ENCODE measurements at regions not wholly inside any gene's neighbourhood (a gene's known extent, or its start where the extent isn't known, plus 50 kb on each side); places are given as distances from the start of the nearest gene placed in this dataset.
A peak's percentile ranks its signal among the peaks of the same experiment; 100 is the strongest.

DNA sequence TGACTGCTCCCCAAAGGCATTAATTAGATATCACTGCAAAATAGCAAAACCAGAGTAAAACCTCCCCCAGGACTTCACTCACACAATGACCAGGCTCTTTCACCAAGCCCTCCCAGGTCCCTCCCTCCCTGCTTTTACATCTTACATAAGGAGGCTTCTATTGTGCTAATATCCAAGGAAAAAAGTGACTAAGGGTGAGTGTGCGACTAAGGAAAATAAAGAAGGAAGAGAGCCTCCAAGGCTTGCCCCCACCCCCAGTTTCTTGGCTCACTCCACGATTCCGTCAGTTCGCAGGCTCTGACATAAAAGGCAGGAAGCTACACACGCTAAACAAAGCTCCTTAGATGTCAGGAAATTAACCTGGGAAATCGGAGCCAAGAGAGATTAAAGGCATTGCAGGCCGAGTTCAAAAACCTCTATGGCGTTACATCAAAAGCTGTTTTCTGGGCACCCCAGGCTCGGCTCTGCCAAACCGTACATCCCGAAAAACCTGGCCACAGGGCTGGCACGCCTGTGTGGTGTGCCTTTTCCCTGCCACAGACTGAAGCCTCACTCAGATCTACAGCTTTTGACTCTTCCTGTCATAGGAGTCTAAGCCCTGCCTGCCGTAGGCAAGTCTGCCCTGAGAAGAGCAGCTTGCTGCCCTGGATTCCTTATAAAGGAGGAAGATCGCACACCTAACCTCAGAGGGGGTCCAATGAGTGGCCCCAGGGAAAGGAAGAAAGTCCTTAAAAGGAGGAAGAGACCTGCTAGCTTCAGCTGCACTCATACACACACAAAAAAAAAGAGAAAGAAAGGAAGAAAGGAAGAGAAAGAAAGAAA lies 67.0 kb upstream of the SERP2 start:
- H3K27ac ChIP-seq: no peak overlapping the region

DNA sequence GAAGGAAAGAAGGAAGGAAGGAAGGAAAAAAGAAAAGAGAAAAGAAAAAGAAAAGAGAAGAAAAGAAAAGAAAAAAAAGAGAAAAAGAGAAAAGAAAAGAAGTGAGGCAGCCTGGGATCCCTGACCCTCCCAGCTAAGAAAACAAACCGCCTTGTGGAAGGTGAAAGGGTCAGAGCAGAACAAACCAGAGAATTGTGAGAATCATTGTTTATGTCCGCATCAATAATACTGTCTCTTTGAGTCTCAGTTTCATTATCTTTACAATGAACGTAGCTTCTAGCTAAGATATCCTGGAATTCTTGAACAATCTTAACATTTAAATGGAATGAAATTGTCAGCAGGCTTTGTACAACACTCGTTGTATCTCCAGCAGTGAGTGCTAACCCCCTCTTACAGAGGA lies 66.4 kb upstream of the SERP2 start:
- H3K27ac ChIP-seq: no peak overlapping the region
- TF ChIP-seq ZFX (IDR thresholded peaks at IDR 0.05; ENCODE audit: borderline replicate concordance): no peak
- TF ChIP-seq, protein P1, sequence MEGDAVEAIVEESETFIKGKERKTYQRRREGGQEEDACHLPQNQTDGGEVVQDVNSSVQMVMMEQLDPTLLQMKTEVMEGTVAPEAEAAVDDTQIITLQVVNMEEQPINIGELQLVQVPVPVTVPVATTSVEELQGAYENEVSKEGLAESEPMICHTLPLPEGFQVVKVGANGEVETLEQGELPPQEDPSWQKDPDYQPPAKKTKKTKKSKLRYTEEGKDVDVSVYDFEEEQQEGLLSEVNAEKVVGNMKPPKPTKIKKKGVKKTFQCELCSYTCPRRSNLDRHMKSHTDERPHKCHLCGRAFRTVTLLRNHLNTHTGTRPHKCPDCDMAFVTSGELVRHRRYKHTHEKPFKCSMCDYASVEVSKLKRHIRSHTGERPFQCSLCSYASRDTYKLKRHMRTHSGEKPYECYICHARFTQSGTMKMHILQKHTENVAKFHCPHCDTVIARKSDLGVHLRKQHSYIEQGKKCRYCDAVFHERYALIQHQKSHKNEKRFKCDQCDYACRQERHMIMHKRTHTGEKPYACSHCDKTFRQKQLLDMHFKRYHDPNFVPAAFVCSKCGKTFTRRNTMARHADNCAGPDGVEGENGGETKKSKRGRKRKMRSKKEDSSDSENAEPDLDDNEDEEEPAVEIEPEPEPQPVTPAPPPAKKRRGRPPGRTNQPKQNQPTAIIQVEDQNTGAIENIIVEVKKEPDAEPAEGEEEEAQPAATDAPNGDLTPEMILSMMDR (IDR thresholded peaks at IDR 0.05): no peak

More for the DNA sequence above, 67.0 kb upstream of the SERP2 start:
- no peak for TF ChIP-seq ZFX (IDR thresholded peaks at IDR 0.05; ENCODE audit: borderline replicate concordance)

DNA sequence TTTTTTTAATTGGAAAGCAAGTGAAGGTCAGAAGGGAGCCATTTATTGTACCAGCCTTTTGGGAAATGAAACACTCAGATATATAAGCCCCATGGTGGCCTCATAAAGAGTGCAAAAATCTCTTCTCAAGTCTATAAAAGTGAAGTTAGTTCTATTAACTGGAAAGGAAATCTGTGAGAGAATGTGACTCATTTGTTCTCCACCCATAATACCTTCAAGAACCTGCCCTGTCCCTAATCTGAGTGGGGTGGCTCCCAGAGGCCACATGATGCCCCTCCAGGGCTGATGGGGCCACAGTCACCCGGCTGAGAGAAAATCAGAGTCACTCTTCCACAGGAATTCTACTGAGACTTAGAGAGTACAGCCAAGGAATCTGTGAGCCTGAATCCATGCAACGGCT lies 65.8 kb upstream of the SERP2 start:
- TF ChIP-seq, protein P1 (IDR thresholded peaks at IDR 0.05): no peak
- no peak for TF ChIP-seq ZFX (IDR thresholded peaks at IDR 0.05; ENCODE audit: borderline replicate concordance)
- H3K27ac ChIP-seq: no peak overlapping the region

DNA sequence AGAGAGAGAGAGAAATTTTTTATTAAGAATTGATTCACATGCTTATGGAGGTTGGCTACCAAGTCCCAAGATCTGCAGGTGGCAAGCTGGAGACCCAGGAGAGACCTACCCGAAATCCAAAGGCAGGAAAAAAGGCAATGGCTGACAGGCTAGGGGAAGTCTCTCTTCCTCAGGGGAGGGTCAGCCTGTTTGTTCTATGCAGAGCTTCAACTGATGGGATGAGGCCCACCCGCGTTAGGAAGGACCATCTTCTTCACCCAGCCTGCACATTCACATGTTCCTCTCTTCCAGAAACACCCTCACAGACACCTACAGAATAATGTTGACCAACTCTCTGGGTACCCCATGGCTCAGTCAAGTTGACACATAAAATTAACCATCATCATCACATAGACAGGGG lies 65.3 kb upstream of the SERP2 start:
- no peak overlapping the region for H3K27ac ChIP-seq

DNA sequence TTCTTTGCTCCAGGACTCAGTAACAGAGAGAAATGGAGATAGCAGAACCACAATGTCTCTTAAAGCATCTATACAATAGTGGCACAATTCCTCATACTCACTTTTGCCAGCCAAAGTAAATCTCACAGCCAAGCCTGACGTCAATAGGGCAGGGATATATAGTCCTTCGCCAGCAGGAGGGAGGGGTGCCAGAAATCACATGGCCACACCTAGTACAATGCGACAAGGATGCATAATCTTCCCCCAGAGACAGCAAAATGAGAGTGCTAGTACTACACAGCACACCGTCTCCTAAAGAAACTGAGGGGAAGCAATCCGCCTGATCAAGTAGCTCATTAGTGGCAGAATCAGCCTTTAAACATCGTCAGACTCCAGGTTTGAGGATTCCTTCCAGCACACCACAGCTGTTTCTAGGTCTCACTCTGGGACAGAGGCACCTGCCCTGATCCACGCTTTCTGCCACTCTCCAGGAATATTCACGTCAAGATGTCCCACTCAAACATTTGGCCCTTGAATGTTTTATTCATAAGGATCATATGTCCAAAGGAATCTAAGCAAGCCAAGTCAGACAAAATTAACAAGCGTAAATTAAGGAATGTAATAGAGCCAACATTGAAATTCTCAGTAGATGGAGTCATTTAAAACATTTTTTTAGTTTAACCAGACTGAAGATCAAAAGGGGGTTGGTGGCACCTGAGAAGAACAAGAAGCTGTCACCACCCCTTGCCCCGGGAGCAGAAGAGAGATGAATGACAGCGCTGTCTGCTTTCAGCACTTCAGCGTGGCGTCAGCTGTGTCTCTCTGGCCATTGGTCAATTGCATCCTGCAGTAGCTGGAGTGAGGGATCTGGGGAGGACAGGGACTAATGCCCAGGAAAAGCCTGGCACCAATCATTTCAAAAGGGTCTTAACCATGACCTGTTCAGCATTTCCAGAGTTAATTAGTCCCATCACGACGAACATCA lies 63.5 kb upstream of the SERP2 start:
- H3K27ac ChIP-seq: peak overlapping the region; percentile 56
- no peak for TF ChIP-seq ZFX (IDR thresholded peaks at IDR 0.05; ENCODE audit: borderline replicate concordance)
- TF ChIP-seq, protein P1 (IDR thresholded peaks at IDR 0.05): no peak

More for the DNA sequence above, 65.3 kb upstream of the SERP2 start:
- TF ChIP-seq, protein P1 (IDR thresholded peaks at IDR 0.05): no peak
- TF ChIP-seq ZFX (IDR thresholded peaks at IDR 0.05; ENCODE audit: borderline replicate concordance): no peak

DNA sequence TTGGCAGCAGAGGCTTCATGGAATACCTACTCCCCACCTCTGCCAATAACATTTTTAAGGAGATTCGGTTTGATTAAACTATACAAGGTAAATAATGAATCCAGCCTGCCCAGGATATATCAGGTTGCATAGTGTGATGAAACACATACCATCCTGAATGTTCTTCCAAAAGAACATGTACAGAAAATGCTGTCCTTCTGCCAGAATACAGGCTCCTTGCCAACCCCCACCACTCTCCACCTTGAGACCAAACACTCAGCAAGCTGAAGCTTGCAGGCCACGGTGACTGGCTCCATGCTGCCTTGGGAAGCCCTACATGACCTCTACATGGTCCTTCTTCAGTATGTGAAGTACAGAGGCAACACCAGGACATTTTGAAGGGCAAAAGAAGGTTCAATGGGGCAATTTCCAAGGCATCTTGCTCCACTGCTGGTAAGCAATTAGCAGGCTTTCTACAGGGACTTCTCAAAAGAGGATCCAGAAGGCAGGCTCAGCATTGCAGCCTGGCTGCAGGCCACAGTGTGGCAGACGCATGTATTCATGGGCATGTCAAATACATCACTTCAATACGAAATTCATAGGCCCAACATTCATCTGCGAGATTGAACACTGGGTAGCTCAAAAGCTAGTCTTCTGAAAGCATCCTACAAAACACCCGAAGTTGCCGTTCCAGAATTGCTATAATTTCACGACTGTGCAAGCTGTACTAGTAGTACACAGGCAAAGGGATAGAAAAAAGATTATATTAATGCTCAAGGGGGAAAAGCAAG lies 62.4 kb upstream of the SERP2 start:
- peak overlapping the region; percentile 56 for H3K27ac ChIP-seq
- no peak for TF ChIP-seq ZFX (IDR thresholded peaks at IDR 0.05; ENCODE audit: borderline replicate concordance)

DNA sequence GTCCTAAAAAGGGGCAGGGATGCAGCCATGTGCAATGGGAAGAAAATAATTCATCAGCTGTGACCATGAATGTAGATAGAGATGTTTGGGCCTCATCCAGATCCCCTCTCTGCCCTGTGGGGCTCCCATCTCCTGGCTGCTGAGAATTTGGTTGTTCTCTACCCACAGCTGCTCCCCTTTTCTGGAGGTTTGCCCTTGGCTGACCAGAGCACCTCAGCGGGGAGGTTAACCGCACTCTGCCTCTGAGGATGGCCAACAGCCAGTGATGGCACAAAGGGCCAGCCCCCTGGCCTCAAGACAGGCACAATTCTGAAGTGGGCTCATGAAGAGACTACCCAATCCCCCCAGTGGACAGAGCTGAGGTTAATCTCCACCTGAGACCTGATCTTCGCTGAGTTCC lies 61.5 kb upstream of the SERP2 start:
- H3K27ac ChIP-seq: no peak overlapping the region
- TF ChIP-seq, protein P1 (IDR thresholded peaks at IDR 0.05): no peak
- no peak for TF ChIP-seq ZFX (IDR thresholded peaks at IDR 0.05; ENCODE audit: borderline replicate concordance)

Data from 22Rv1 (cell line).